AG04449 (cell line): ENCODE measurements at regions not wholly inside any gene's neighbourhood (a gene's known extent, or its start where the extent isn't known, plus 50 kb on each side); places are given as distances from the start of the nearest gene placed in this dataset.
A peak's percentile ranks its signal among the peaks of the same experiment; 100 is the strongest.

Experiments
- CTCF ChIA-PET: fragments of 350-600 bp; formaldehyde crosslinking; extraction: SDS; loops from one replicate; lab custom pipeline; 2021; ENCODE audit warnings: antibody characterized with exemption; lab: Yijun Ruan, JAX
- POLR2A ChIA-PET: fragments of 400-600, 350-600 bp; formaldehyde crosslinking; extraction: SDS; loops from one replicate; lab custom pipeline; 2020; ENCODE audit warnings: antibody characterized with exemption, inconsistent platforms; lab: Yijun Ruan, JAX
- DNase-seq: peaks from one replicate; pipeline ENCODE4 v3.0.0-alpha.2; 2010; ENCODE audit warnings: low read depth, low spot score
- H3K4me3 ChIP-seq: 2 replicates; pipeline ENCODE4 v1.5.1; 2011; ENCODE audit warnings: low read depth, mild to moderate bottlenecking, control low read depth, low read length
- CTCF ChIP-seq: IDR thresholded peaks from one replicate; pipeline ENCODE4 v1.5.1; 2011; ENCODE audit warnings: mild to moderate bottlenecking, moderate library complexity, low read length, control low read depth, inconsistent platforms; ENCODE audit not compliant: insufficient read depth; ENCODE audit errors: missing control alignments

DNA sequence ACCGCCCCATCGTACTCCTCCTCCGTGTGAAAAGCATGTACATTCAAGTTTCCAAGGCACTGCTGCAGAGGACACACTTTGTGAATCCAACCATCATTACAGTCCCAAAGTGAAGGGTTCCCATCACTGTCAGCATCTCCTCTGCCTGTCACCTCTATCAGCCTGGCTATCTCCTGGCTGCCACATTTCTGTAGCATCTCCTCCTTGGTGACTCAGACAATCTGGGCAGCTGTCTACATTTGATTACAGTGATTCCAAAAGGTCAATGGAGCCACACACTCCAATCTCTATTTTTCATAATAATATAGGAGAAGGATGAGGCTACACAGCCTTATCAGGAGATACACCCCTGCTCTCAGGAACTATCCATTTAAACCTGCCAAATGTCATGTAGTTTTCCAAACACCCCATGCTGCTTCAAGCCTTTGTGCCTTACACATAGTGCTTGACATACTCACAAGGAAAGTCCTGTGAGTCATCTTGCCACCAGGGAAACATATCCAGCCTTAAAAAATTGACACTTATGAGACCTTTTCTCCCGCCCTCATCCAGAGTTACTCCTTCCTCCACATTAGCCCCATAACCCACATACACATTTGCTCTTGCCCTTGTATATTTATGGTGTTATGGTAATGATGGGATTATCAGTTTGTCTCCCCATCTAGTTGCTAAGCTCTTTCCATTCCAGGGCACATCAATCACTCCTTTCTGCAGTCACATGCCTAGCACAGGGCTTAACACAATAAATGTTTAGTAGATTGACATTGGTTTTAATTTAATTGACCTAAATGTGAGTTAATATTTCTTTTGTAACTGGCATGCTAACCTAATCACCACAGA is 250.1 kb upstream of the CDH5 start:
- CTCF ChIA-PET: no interaction called here

DNA sequence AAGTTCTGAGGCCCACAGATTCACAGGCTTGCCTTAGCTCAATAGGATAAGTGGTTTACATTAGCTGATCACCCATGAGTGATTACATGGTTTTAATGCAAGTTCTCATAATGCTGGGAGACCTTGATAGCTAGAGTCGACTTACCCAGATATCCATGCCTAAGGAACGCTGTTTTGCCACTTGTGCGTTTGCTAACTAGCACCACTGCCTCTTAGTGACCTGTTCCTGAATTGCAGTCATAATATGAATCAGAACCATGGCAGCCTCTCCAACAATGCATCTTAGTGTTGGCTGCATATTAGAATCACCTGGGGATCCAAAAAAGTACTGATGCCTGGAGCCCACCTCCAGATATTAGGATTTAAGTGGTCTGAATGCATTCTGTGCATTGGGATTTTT is 251.1 kb upstream of the CDH5 start:
- POLR2A ChIA-PET: no interaction called here
- H3K4me3 ChIP-seq: no peak overlapping the region
- no peak for DNase-seq
- CTCF ChIA-PET: interaction anchor here (1.3 kb wide), 1 partner anchor 156 kb away, joined by 4 read pairs; no protein-coding TSS in a partner anchor
- no peak for TF ChIP-seq CTCF

More for the DNA sequence above, 250.1 kb upstream of the CDH5 start:
- no peak overlapping the region for H3K4me3 ChIP-seq
- POLR2A ChIA-PET: no interaction called here
- no peak for DNase-seq
- TF ChIP-seq CTCF: no peak

- no peak for TF ChIP-seq CTCF
- no peak overlapping the region for H3K4me3 ChIP-seq
- POLR2A ChIA-PET: no interaction called here
- no peak for DNase-seq
- CTCF ChIA-PET: no interaction called here
These were observed 253.3 kb upstream of the CDH5 start for GRCh38 chr16:66113223-66113622.

GRCh38 chr16:66109677-66110076 is 256.8 kb upstream of the CDH5 start:
- TF ChIP-seq CTCF: no peak
- no peak for DNase-seq
- H3K4me3 ChIP-seq: no peak overlapping the region
- ChIA-PET CTCF (no interaction called here), POLR2A (no interaction called here)

GRCh38 chr16:66107661-66108060 is 258.8 kb upstream of the CDH5 start:
- ChIA-PET CTCF (no interaction called here), POLR2A (interaction anchor here (1.3 kb wide), 1 partner anchor 45 kb away, joined by 4 read pairs; no protein-coding TSS in a partner anchor)
- no peak for TF ChIP-seq CTCF
- DNase-seq: peak; percentile 66
- H3K4me3 ChIP-seq: no peak overlapping the region

DNA sequence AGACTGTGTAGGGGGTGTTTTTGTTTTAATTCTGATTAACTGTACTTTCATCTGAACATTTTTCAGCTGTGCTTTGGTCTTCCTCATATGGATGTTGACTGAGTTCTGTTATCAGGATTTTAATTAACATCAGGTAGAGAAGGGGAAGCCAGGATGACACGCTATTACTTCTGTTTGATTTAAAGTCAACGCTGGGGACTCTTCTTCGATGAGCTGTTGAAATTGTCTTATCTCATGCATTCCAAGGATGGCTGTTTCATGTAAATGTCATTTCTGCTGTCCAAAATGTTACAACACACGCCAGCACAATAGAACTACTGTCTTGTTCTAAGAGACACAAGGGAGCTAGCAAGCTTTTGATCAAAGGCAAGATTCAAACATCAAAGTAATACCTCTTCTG is 263.3 kb upstream of the CDH5 start:
- ChIA-PET POLR2A (no interaction called here), CTCF (no interaction called here)
- no peak for TF ChIP-seq CTCF
- no peak for DNase-seq
- no peak overlapping the region for H3K4me3 ChIP-seq
